GM23248 (cell line): ENCODE measurements at regions not wholly inside any gene's neighbourhood (a gene's known extent, or its start where the extent isn't known, plus 50 kb on each side); places are given as distances from the start of the nearest gene placed in this dataset.

ENCODE experiments used
- DNase-seq: peaks from one replicate; pipeline ENCODE4 v3.0.0-alpha.2; 2015
- H2AFZ ChIP-seq: fragments of 200-600 bp; sonication (generic); 2 replicates; pipeline ENCODE4 v1.6.1; 2016; ENCODE audit warnings: antibody characterized with exemption
- H3F3A ChIP-seq: fragments of 200-600 bp; sonication (generic); 2 replicates; pipeline ENCODE4 v1.6.1; 2016; ENCODE audit warnings: mild to moderate bottlenecking, antibody characterized with exemption, mixed run types; ENCODE audit not compliant: insufficient read depth
- H3K27ac ChIP-seq: fragments of 200-600 bp; sonication (generic); 2 replicates; pipeline ENCODE4 v1.5.1; 2016; ENCODE audit warnings: mild to moderate bottlenecking
- H3K27me3 ChIP-seq: fragments of 200-600 bp; sonication (generic); replicated peaks from 2 replicates; pipeline ENCODE4 v1.6.1; 2016; ENCODE audit warnings: mild to moderate bottlenecking; ENCODE audit not compliant: insufficient read depth
- H3K36me3 ChIP-seq: fragments of 200-600 bp; sonication (generic); 2 replicates; pipeline ENCODE4 v1.6.1; 2016; ENCODE audit warnings: low read depth, mild to moderate bottlenecking
- H3K4me1 ChIP-seq: fragments of 200-600 bp; sonication (generic); 2 replicates; pipeline ENCODE4 v1.6.1; 2016; ENCODE audit warnings: mild to moderate bottlenecking; ENCODE audit not compliant: insufficient read depth
- H3K4me2 ChIP-seq: fragments of 200-600 bp; sonication (generic); one replicate; pipeline ENCODE4 v1.6.1; 2016; ENCODE audit warnings: mild to moderate bottlenecking; ENCODE audit not compliant: unreplicated experiment
- H3K4me3 ChIP-seq: fragments of 200-600 bp; sonication (generic); 2 replicates; pipeline ENCODE4 v1.5.1; 2016; ENCODE audit warnings: mild to moderate bottlenecking
- H3K79me2 ChIP-seq: fragments of 200-600 bp; sonication (generic); 2 replicates; pipeline ENCODE4 v1.6.1; 2016; ENCODE audit warnings: mild to moderate bottlenecking; ENCODE audit not compliant: insufficient read depth
- H3K9ac ChIP-seq: fragments of 200-600 bp; sonication (generic); 2 replicates; pipeline ENCODE4 v1.6.1; 2016; ENCODE audit warnings: mild to moderate bottlenecking
- H3K9me2 ChIP-seq: fragments of 200-600 bp; sonication (generic); 2 replicates; pipeline ENCODE4 v1.6.1; 2016; ENCODE audit warnings: mixed run types, mild to moderate bottlenecking, moderate library complexity; ENCODE audit not compliant: insufficient read depth
- H3K9me3 ChIP-seq: fragments of 200-600 bp; sonication (generic); one replicate; pipeline ENCODE4 v1.6.1; 2017; ENCODE audit warnings: low read depth
- H4K20me1 ChIP-seq: fragments of 200-600 bp; sonication (generic); 2 replicates; pipeline ENCODE4 v1.6.0; 2016; ENCODE audit not compliant: insufficient read depth
- EZH2 ChIP-seq: fragments of 200-600 bp; sonication (generic); IDR thresholded peaks from 2 replicates; pipeline ENCODE4 v1.6.1; 2018; ENCODE audit warnings: antibody characterized with exemption, mild to moderate bottlenecking; ENCODE audit not compliant: insufficient read depth, poor library complexity, severe bottlenecking
- EZH2phosphoT487 ChIP-seq: fragments of 200-600 bp; sonication (generic); IDR thresholded peaks from 2 replicates; pipeline ENCODE4 v1.6.1; 2018; ENCODE audit warnings: antibody characterized with exemption, moderate library complexity, mild to moderate bottlenecking, low read depth; ENCODE audit not compliant: insufficient read depth
- WGBS, 2 experiments: methylation state at CpG; one replicate each; pipeline ENCODE4 v1.1.6; 2015 to 2017; ENCODE audit warnings: low lambda C conversion rate in 2 of 2, low coverage in 1 of 2; ENCODE audit errors: missing lambda C conversion rate in 2 of 2; 5-methylcytosine and 5-hydroxymethylcytosine counted together
- in situ Hi-C: fragments of 300-500 bp; cut with MboI; formaldehyde crosslinking; loops from 2 replicates; pipeline ENCODE4 v1.15.0; 2020

- Histone ChIP-seq H2AFZ (no peak overlapping the region), H3K4me3 (no peak overlapping the region), H3K27me3 (no peaks in the 10 kb centered on the region), H3K79me2 (no peaks in the 10 kb centered on the region), H3K9ac (no peak overlapping the region), H3K27ac (no peak overlapping the region), H3K9me3 (no peaks in the 10 kb centered on the region), H3F3A (no peaks in the 10 kb centered on the region), H3K36me3 (no peaks in the 10 kb centered on the region), H3K9me2 (no peaks in the 10 kb centered on the region), H4K20me1 (no peaks in the 10 kb centered on the region), H3K4me1 (no peaks in the 10 kb centered on the region), H3K4me2 (no peak overlapping the region)
- in situ Hi-C loops, result no loop called here
- DNase-seq, result no peak
- WGBS, 2 experiments, result 38 to 41% methylated on average over 3 of the region's 3 CpGs
- TF ChIP-seq EZH2 (no peak), EZH2phosphoT487 (no peak)
These were observed 233.5 kb upstream of the ZEB2 start for GRCh38 chr2:144753416-144753815.

- H3K4me1 ChIP-seq, result no peaks in the 10 kb centered on the region
- H3F3A ChIP-seq, result no peaks in the 10 kb centered on the region
- no peak for DNase-seq
- no peaks in the 10 kb centered on the region for H3K79me2 ChIP-seq
- no peak overlapping the region for H3K4me3 ChIP-seq
- in situ Hi-C loops, result no loop called here
- no peak overlapping the region for H2AFZ ChIP-seq
- H3K36me3 ChIP-seq, result no peaks in the 10 kb centered on the region
- H3K4me2 ChIP-seq, result no peak overlapping the region
- no peaks in the 10 kb centered on the region for H4K20me1 ChIP-seq
- no peak overlapping the region for H3K27ac ChIP-seq
- H3K9ac ChIP-seq, result no peak overlapping the region
- TF ChIP-seq EZH2 (no peak), EZH2phosphoT487 (no peak)
- H3K27me3 ChIP-seq, result no peaks in the 10 kb centered on the region
- H3K9me3 ChIP-seq, result no peaks in the 10 kb centered on the region
- no peaks in the 10 kb centered on the region for H3K9me2 ChIP-seq
- 78 to 80% methylated on average over 3 of the region's 3 CpGs for WGBS, 2 experiments
These were observed 231.4 kb upstream of the ZEB2 start for GRCh38 chr2:144751142-144751905.

GRCh38 chr2:144749188-144749587 is 229.3 kb upstream of the ZEB2 start:
- H3K27me3 ChIP-seq, result no peaks in the 10 kb centered on the region
- TF ChIP-seq EZH2phosphoT487 (no peak), EZH2 (no peak)
- H3K9me2 ChIP-seq, result no peaks in the 10 kb centered on the region
- H3K79me2 ChIP-seq, result no peaks in the 10 kb centered on the region
- in situ Hi-C loops, result no loop called here
- H3K4me3 ChIP-seq, result no peak overlapping the region
- WGBS, 2 experiments, result 41 to 56% methylated on average over 1 of the region's 1 CpG
- no peaks in the 10 kb centered on the region for H3K9me3 ChIP-seq
- H3K27ac ChIP-seq, result no peak overlapping the region
- DNase-seq, result no peak
- H3F3A ChIP-seq, result no peaks in the 10 kb centered on the region
- H2AFZ ChIP-seq, result no peak overlapping the region
- no peak overlapping the region for H3K9ac ChIP-seq
- no peaks in the 10 kb centered on the region for H3K4me1 ChIP-seq
- H4K20me1 ChIP-seq, result no peaks in the 10 kb centered on the region
- no peaks in the 10 kb centered on the region for H3K36me3 ChIP-seq
- H3K4me2 ChIP-seq, result no peak overlapping the region

GRCh38 chr2:144748443-144748842 is 228.5 kb upstream of the ZEB2 start:
- Histone ChIP-seq H3K27me3 (no peaks in the 10 kb centered on the region), H3K36me3 (no peaks in the 10 kb centered on the region), H3K4me1 (no peaks in the 10 kb centered on the region), H3K9ac (no peak overlapping the region), H4K20me1 (no peaks in the 10 kb centered on the region), H3K27ac (no peak overlapping the region), H3K4me3 (no peak overlapping the region), H3K9me2 (no peaks in the 10 kb centered on the region), H3K79me2 (no peaks in the 10 kb centered on the region), H2AFZ (no peak overlapping the region), H3F3A (no peaks in the 10 kb centered on the region), H3K9me3 (no peaks in the 10 kb centered on the region), H3K4me2 (no peak overlapping the region)
- in situ Hi-C loops, result no loop called here
- TF ChIP-seq EZH2, result no peak
- no peak for TF ChIP-seq EZH2phosphoT487
- 65 to 69% methylated on average over 5 of the region's 5 CpGs for WGBS, 2 experiments
- DNase-seq, result no peak
